GM18502 (cell line): ENCODE measurements at regions not wholly inside any gene's neighbourhood (a gene's known extent, or its start where the extent isn't known, plus 50 kb on each side); places are given as distances from the start of the nearest gene placed in this dataset.

ENCODE experiments used
- ATAC-seq: cut with Tn5 transposase; IDR thresholded peaks from one replicate; pipeline ENCODE4 v1.9.1; 2021; ENCODE audit warnings: mild to moderate bottlenecking; ENCODE audit not compliant: unreplicated experiment, poor library complexity

DNA sequence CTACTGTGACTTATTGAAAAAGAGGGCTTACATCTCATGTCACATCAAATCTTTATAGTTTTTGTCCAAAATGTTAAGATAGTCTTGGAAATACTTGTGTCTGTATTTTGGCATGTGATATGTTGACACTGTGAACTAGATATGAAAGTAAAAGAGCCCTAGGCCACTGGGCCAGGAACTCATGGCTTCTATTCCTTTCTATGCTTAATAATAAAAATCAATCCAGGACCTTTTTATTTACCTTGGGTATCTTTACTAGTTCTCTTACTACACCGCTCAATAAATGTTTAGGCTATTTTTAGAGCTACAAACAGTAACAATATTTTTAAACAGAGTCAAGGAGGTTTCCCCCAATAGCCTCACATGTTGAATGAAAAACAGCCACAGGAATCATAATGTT, 348.6 kb upstream of the SLC24A2 start:
- ATAC-seq: no peak

DNA sequence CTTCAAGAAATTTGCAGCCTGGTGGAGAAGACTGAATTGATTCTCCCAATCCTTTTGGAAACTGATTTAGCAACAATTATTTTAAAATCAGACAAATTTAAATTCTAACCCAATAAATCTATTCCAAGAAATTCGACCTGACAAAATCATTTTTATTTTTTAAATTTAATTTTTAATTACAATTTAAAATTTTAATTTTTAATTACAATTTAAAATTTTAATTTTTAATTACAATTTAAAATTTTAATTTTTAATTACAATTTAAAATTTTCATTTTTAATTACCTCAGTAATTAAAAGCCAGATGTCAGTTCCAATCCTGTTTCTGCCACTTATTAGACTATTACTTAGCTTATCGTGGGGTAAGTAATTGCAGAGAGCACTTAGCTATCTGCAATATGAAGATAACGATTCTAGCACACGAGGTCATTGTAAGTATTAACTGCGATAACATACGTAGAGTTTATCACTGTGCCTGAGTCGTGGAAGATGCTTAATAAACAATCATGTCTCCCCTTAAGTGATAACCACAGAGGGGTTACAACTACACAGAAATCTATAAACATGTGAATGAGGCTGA, 346.4 kb upstream of the SLC24A2 start:
- ATAC-seq: no peak

DNA sequence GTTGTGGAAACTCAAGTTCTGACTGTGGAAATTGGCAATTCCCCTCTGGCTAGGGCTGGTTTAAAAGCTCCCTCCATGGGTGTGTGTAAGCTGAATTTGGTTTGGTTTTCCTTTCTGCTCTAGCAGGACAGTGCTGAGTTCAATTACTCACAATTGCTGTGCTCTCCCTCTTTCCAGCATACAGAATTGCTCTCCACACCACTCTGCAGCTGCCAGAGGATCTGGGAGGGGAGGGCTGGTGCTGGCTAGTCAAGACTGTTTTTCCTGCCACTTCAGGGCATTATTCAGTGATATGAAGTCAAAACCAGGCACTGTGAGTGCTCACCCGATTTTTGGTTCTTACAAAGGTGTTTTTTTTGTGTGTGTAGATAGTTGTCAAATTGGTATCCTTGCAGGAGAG, 336.9 kb upstream of the SLC24A2 start:
- ATAC-seq: no peak

DNA sequence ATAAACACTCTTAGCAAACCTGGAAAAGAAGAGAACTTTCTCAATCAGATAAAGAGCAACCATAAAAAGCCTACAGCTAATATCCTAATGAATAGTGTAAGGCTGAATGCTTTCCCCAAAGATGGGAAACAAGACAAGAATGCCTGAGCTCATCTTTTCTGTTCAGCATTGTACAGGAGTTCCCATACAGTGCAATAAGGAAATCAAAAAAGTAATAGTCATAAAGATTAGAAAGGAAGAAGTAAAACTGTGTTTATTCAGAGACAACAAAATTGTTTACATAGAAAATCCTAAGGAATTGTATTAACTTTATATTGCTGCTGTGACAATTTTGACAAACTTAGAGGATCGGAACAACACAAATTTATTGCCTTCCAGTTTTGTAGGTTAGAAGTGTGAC, 330.7 kb upstream of the SLC24A2 start:
- ATAC-seq: no peak

DNA sequence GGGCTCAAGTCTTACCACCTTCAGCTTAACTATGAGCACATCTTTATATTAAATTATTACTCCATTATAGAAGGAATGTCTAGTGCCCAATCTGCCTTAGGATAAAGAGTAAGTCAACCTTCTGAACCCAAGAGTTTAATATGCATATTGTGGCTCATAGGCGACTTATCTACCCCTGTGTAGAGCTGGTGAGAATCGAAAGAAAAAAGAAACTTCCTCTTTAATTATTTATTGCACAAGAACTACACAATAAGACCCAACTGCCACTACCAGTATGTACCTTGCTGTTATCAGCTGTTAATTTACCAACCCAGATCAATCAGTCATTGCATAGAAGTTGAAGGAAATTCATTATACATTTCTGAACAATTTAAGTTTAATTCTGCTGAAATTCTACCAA, 329.1 kb upstream of the SLC24A2 start:
- no peak for ATAC-seq

DNA sequence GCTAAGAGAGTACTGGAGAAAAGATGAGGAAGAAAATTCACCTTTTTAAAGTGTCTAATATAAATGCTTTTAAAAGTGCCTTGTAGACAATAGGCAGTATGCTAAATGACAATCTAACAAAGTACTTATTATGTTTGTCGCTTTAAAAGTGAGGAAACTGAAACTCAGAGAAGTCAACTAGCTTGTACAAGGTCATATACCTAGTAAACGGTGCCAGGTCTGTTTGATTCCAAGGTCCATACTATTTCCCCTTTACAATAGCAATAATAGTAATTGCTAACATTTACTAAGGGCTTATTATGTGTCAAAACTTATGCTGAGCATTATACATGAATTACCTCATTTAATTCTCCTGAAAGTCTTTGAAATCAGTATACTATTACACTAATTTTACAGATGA, 328.6 kb upstream of the SLC24A2 start:
- no peak for ATAC-seq

DNA sequence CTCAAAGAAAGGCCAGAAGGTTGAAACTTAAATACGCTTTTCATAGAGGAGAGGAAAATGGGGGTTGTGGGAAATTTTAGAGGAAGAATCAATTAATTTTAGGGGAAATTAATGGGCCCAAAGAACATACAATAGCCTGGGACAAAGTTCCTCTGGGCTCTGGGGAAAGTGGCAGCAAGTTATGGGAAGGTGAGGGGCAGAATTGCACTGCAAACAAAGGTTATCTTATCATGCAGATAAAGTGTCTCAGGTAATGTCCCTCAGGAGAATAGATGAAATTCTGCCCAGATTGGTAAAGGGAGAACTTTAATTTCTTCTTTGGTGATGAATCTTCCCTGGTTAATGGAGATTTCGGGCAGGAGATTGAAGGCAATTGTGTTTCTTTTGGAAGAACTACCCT, 326.1 kb upstream of the SLC24A2 start:
- no peak for ATAC-seq

DNA sequence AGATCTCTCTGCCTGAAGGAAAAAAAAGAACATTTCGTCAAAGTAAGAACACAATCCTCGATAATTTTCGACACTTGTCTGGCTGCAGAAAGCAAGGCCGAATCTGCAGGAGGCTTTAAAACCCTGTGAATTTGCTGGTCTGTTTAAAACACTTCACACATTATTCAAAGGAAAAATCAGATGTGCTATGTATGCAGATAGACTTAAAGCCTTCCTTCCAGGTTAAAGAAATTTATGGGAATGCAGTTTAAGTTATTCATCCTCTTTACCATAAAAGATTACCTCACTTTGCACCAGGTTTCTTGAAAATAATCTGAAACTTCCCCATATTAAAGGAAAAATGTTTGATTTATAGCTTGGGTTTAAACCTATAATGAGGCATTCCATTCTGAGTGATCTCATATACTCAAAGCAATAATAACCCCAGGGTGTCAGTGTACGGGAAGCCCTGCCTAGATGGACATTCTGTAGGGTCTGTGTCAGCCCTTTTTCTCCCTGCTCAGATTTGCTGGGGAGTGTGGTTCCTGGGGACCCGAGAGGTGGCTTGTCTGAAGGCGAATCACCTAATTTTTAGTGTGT, 323.5 kb upstream of the SLC24A2 start:
- no peak for ATAC-seq

DNA sequence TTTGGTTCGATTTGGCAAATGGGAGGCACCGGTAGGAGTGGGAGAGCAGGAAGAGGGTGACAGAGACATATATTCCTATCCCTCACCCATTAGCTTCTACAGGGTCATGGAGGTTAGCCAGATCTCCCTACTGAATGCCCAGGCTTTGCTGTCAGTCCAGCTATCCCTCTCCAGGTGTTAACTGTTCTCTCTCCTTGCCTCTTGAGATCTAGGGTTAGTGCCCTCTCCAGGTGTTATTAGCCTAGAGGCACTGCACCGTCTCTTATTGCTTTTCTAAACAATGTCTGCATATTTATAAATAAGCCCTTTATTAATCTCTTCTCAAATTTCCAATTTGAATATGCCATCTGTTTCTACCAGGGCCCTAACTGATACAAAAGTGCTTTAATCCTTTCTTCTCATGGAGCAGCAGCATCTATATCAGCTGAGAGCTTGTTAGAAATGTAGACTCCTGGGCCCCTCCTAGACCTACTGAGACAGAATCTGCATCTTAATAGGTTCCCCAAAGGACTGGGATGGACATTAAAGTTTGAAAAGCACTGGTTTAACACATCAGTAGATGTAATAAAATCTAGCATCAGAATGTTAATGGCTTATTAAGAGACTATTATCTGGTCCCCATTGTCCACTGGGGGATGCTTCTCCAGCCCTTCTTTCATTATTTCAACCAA, 322.5 kb upstream of the SLC24A2 start:
- no peak for ATAC-seq

DNA sequence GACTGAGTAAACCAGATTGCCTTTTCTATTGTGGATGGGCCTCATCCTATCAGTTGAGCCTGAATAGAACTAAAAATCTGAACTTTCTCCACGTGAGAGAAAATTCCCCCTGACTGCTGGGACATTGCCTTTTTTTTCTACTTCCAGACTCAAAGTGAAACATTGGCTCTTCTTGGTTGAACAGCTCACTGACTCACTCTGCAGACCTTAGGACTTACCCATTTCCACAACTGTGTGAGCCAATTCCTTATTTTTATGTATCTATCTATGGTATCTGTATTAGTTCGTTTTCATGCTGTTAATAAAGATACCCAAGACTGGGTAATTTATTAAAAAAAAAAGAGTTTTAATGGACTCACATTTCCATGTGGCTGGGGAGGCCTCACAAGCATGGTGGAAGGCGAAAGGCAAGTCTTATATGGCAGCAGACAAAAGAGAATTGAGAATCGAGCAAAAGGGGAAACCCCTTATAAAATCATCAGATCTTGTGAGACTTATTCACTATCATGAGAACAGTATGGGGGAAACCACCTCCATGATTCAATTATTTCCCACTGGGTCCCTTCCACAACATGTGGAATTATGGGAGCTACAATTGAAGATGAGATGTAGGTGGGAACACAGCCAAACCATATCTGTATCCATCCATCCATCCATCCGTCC, 306.7 kb upstream of the SLC24A2 start:
- ATAC-seq: no peak

DNA sequence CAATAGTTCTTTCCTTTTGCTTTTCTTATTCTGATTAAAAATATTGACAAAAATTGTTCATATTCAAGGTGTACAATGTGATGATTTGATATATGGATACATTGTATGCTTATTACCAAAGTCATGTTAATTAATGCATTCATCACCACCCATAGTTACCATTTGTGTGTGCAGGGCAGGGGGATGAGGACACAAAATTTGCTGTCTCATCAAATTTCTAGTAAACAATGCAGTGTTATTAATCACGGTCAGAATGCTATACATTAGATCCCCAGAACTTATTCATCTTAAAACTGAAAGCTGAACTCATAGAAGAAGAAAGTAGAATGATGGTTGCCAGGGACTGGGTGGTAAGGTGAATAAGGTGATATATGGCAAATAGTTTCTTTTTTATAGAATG, 303.7 kb upstream of the SLC24A2 start:
- no peak for ATAC-seq

DNA sequence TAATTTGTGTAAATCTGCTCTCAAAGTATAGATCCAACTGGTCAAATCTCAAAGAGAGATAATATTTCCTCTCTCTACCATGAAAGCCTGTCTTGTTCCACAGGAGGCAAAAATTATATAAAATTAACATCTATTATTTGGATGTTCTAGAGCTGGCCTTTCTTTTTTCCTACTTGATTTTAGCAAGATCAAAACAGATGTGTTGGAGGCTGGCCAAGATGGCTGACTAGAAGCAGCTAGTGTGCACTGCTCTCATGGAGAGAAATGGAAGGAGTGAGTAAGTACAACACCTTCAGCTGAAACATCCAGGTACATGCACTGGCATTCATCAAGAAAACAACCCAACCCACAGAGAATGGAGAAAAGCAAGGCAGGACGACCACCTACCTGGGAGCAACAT, 298.6 kb upstream of the SLC24A2 start:
- no peak for ATAC-seq

DNA sequence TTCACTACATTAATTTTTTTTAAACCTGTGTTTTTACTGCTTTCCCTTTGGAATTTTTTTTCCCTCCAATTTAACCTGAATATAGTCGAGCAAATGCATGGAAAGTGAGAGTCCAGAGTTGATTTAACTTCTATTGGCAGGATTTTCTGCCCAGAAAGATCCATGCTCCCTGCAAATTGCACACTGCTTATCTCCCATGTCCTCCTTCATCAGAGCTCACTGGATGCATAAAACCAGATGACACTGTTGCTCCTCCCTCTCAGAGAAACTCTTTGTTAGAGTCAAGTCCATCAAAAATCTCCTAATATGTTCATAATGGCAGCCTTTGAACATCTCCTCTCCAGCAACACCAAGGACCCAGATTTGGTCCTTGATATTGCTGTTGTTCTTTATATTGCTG, 297.0 kb upstream of the SLC24A2 start:
- ATAC-seq: no peak

DNA sequence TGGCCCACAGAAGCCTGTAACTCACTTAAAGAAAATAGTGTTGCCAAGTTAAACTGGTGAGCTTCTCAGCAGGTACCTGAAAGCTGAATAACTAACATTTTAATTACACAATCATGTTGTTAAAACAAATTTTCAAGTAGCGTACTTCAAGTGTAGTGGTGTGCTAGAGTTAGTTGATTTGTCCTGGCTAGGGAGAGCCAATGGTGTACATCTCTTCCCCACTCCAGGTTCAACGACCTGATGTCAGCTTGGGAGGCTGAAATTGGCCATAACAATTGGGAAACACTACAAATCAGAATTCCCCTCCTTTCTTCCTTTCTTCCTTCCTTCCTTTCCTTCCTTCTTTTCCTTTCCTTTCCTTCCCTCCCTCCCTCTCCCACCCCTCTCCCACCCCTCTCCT, 295.3 kb upstream of the SLC24A2 start:
- no peak for ATAC-seq

DNA sequence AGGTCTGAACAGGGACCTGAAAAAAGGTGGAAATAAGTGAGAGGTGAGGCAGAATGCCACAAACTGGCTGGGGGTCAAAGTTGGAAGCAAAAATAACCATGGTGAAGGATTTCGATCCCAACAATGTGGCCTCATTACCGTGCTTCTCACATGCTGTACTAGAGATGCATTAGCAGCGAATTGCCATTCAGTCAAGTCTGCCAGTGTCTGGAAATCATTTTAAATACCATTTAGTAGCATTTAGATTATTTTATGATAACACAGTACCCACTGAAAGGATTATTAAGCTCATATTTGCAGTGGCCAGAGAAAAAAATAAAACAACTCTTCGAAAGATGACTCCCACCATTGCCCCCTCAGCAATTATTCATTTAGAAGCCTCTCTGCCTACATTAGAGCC, 294.6 kb upstream of the SLC24A2 start:
- ATAC-seq: no peak

DNA sequence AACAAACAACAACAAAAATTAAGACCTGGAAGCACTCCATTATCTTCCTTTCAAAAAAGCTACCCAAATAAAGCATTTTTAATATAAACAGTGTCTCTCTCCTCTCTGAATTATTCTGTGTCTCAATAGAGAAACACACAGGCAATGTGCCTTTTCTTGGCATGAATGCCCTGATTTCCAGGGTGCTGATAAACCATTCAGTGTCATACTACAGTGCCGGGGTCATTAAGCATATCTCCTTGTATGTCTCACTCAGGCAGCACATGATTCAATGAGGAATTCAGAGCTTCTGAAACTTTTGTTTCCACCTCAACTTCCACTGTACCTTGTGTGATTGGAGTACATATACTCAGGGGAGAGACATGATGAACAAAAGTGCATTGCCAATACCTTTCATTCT, 294.0 kb upstream of the SLC24A2 start:
- ATAC-seq: no peak

DNA sequence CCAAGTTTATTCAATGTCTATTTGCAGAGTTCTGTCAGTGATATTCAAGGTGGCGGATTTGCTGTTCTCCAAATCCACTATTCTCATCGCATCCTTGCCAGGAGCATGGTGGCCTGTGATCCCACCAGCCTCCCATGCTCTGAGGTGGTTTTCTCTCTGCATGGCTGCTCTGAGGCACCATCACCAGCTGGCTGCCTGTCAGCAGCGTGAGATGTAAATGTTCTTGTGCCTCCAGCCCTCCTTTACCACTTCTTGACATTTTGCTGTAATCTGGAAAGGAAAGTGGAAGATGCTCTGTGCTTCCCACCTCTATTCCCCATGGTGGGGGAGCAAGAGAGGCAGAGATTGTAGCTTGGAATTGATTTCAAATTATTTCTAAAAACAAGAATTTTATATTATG, 293.6 kb upstream of the SLC24A2 start:
- no peak for ATAC-seq

DNA sequence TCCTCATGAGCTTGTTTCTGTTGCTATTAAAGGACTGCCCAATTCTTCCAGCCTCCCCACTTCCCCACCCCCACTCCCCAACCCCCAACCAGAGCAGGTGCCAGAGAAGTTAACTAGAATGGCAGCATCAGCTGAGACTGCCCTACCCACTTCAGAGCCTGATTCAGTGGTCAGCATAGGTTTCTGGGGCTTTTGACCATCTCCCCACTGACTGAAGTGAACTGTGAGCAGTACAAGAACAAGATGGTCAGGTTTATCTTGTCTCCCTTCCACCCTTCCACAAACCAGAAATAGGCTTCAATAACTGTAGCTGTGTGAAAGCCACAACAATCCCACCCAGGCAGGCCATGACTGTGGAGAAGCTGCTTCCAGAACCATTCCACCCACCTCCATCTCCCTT, 289.4 kb upstream of the SLC24A2 start:
- no peak for ATAC-seq

DNA sequence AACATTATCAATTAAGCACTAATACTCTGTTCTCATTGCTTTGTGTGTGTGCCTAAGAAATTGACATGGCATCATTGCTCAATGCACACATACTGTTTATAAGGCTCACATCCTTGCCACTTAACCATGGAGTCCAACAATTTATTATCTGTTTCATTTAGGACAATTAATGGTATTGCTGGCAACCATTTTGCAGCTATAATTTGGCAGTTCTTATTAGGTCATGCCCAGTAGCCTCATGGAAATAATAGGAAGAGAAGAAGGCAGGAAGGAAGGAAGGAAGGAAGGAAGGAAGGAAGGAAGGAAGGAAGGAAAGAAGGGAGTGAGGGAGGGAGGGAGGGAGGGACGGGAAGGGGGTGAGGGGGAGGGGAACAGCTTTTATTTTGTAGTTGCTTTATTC, 285.5 kb upstream of the SLC24A2 start:
- ATAC-seq: no peak

DNA sequence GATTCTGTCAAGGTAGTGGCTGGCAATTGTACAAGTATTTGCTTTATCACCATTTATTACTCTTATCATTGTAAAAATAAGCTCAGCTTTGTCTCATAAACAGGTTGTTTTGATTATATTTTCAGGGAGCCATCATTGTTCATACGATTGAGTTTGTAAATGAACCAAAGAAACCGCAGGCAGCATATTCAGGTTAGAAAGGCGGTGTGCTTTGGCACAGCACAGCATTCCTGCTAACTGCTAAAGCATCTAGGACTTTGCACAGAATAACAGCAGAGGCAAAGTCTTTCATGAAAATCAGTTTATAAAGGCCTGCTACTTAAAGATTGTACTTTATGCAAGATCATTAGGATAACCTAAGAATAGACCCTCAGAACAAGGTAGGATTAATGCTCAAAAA, 281.5 kb upstream of the SLC24A2 start:
- no peak for ATAC-seq

DNA sequence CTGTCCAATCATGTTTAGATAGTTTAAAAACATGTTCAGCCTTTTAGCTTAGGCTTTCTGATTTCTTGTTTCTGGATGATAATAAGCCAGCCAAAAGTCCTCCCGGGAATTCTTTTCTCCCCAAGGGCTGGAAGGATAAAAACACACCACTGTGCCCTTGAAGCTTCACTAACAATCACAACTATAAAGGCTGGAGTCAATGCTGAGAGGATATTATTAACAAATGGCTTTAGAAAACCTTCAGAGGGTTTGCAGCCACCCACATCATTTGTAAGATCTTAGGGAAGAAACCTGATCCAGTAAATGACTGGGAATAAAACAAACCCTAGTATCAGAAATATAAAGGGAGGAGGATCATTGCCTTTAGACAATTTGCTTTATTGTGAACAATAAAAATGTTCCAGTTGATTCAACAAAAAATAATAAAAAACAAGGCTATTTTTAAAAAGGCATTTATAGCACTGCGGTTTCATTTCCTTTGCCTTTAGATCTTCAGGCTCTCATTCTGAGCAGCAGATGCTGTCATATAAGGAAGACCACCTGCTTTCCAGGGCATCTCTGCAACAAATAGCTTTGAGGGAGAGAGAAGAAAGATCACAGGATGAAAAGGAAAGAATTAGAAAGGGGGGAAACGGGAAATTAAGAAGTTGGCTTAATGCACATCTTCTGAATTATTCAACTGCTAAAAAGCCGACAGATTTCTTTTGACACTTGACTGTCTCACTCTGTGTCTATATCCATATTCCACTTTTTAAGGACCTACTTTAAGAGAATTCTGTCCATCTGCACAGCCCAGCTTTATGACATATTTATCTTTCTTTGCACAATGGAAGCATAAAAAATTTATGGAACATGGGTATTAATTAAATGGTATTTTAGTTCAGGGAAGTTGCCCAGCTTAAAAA, 277.2 kb upstream of the SLC24A2 start:
- ATAC-seq: no peak
